ENCODE measurements at regions not wholly inside any gene's neighbourhood (a gene's known extent, or its start where the extent isn't known, plus 50 kb on each side); places are given as distances from the start of the nearest gene placed in this dataset.

DNA sequence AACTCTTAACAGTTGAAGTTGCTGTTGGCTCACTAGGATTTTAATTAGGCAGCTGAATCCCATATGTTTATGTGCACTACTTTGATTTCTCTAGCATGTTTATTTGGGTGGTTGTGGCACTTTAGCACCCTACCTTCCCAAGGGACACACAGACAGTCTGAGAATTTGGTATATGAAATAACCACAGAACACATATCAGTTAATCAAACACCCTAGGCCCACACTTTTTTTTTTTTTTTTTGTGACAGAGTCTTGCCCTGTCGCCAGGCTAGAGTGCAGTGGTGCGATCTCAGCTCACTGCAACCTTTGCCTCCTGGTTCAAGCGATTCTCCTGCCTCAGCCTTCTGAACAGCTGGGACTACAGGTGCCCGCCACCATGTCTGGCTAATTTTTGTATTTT lies 130.5 kb downstream of the DCK start:
- intact Hi-C loops (cut with DNase I) = no loop called here
- TF ChIP-seq CTCF (IDR thresholded peaks at IDR 0.05) = no peak
- Histone ChIP-seq H3K27ac (no peak overlapping the region), H3K4me1 (no peaks in the 10 kb centered on the region), H3K27me3 (ENCODE audit: insufficient read depth in 3 of 3, low read length in 2 of 3) (no peaks in the 10 kb centered on the region), H3K4me3 (no peak overlapping the region), H3K9me3 (no peaks in the 10 kb centered on the region), H3K36me3 (ENCODE audit: insufficient read depth in 1 of 2, low read depth in 1 of 2) (no peaks in the 10 kb centered on the region)
- DNase-seq = no peak
- WGBS, 3 donors = 90 to 92% (median 91%) methylated on average over 4 of the region's 4 CpGs
- ATAC-seq = no peak

GRCh38 chr4:71125137-71125536 lies 131.7 kb downstream of the DCK start:
- H3K27ac ChIP-seq = no peak overlapping the region
- H3K27me3 ChIP-seq (ENCODE audit: insufficient read depth in 3 of 3, low read length in 2 of 3) = no peaks in the 10 kb centered on the region
- intact Hi-C loops (cut with DNase I) = no loop called here
- H3K9me3 ChIP-seq = no peaks in the 10 kb centered on the region
- DNase-seq (no peak), ATAC-seq (no peak)
- H3K4me3 ChIP-seq = no peak overlapping the region
- WGBS, 3 donors = 75 to 85% (median 85%) methylated on average over 4 of the region's 4 CpGs
- no peaks in the 10 kb centered on the region for H3K36me3 ChIP-seq (ENCODE audit: insufficient read depth in 1 of 2, low read depth in 1 of 2)
- no peak for TF ChIP-seq CTCF (IDR thresholded peaks at IDR 0.05)
- no peaks in the 10 kb centered on the region for H3K4me1 ChIP-seq

DNA sequence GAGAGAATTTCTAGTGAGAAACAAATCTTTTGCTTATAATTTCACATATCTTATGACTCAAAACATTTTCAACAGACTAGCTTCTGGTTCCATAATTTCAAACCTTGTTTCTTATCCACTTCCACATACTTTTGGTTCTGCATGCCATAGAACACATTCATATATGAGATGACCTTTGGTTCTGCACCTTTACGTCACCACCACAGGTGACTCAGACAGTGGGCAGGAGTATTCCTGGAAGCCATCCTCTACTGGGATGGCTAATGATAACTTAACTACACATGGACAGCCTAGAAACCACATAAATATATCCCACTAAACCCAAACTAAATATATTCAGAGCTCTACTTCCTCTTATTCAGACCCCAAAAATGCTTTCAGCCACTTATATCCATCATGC lies 133.3 kb downstream of the DCK start:
- DNase-seq (no peak), ATAC-seq (no peak)
- intact Hi-C loops (cut with DNase I) = no loop called here
- no peaks in the 10 kb centered on the region for H3K4me1 ChIP-seq
- H3K27ac ChIP-seq = no peak overlapping the region
- no peaks in the 10 kb centered on the region for H3K36me3 ChIP-seq (ENCODE audit: insufficient read depth in 1 of 2, low read depth in 1 of 2)
- no peak for TF ChIP-seq CTCF (IDR thresholded peaks at IDR 0.05)
- no peaks in the 10 kb centered on the region for H3K9me3 ChIP-seq
- H3K27me3 ChIP-seq (ENCODE audit: insufficient read depth in 3 of 3, low read length in 2 of 3) = no peaks in the 10 kb centered on the region
- no peak overlapping the region for H3K4me3 ChIP-seq
- WGBS, 3 donors = 57 to 93% (median 93%) methylated on average over 1 of the region's 1 CpG

GRCh38 chr4:71130827-71131603 lies 137.6 kb downstream of the DCK start:
- ATAC-seq = no peak

More at GRCh38 chr4:71130827-71131603, 137.6 kb downstream of the DCK start:
- no peaks in the 10 kb centered on the region for H3K36me3 ChIP-seq (ENCODE audit: insufficient read depth in 1 of 2, low read depth in 1 of 2)
- intact Hi-C loops (cut with DNase I) = no loop called here
- H3K4me1 ChIP-seq = no peaks in the 10 kb centered on the region
- no peak for DNase-seq
- no peak overlapping the region for H3K4me3 ChIP-seq
- no peaks in the 10 kb centered on the region for H3K27me3 ChIP-seq (ENCODE audit: insufficient read depth in 3 of 3, low read length in 2 of 3)
- TF ChIP-seq CTCF (IDR thresholded peaks at IDR 0.05) = no peak
- H3K27ac ChIP-seq = no peak overlapping the region
- H3K9me3 ChIP-seq = no peaks in the 10 kb centered on the region
- WGBS, 3 donors = 45 to 54% (median 47%) methylated on average over 9 of the region's 9 CpGs
